Inferior parietal cortex (tissue), 1 donor: ENCODE measurements at regions not wholly inside any gene's neighbourhood (a gene's known extent, or its start where the extent isn't known, plus 50 kb on each side); places are given as distances from the start of the nearest gene placed in this dataset.

Experiments used
- DNase-seq: peaks from one replicate; pipeline ENCODE4 v3.0.0-alpha.2; 2016; ENCODE audit errors: extremely low spot score

- DNase-seq = no peak
These were observed 643.8 kb downstream of the SORCS1 start for GRCh38 chr10:106520698-106521097.

GRCh38 chr10:106519376-106520030, 645.0 kb downstream of the SORCS1 start:
- no peak for DNase-seq

GRCh38 chr10:106515206-106515790, 649.2 kb downstream of the SORCS1 start:
- no peak for DNase-seq

GRCh38 chr10:106513352-106513771, 651.1 kb downstream of the SORCS1 start:
- peak; percentile 57 for DNase-seq

- no peak for DNase-seq
These were observed 652.6 kb downstream of the SORCS1 start for GRCh38 chr10:106511917-106512316.

GRCh38 chr10:106508950-106509349, 655.6 kb downstream of the SORCS1 start:
- DNase-seq = no peak

GRCh38 chr10:106506526-106507283, 657.8 kb downstream of the SORCS1 start:
- DNase-seq = no peak

GRCh38 chr10:106504536-106504935, 660.0 kb downstream of the SORCS1 start:
- no peak for DNase-seq

GRCh38 chr10:106502641-106503040, 661.9 kb downstream of the SORCS1 start:
- no peak for DNase-seq

- DNase-seq = no peak
These were observed 663.5 kb downstream of the SORCS1 start for GRCh38 chr10:106500925-106501525.

- DNase-seq = no peak
These were observed 664.2 kb downstream of the SORCS1 start for GRCh38 chr10:106500041-106500924.

- DNase-seq = no peak
These were observed 665.1 kb downstream of the SORCS1 start for GRCh38 chr10:106499448-106499847.

- no peak for DNase-seq
These were observed 665.8 kb downstream of the SORCS1 start for GRCh38 chr10:106498675-106499074.

- no peak for DNase-seq
These were observed 668.6 kb downstream of the SORCS1 start for GRCh38 chr10:106495931-106496330.

- DNase-seq = no peak
These were observed 670.8 kb downstream of the SORCS1 start for GRCh38 chr10:106493751-106494150.

- DNase-seq = no peak
These were observed 671.3 kb downstream of the SORCS1 start for GRCh38 chr10:106493226-106493625.

GRCh38 chr10:106487726-106488125, 676.8 kb downstream of the SORCS1 start:
- DNase-seq = no peak

GRCh38 chr10:106481598-106482275, 682.8 kb downstream of the SORCS1 start:
- DNase-seq = no peak

GRCh38 chr10:106479636-106480035, 684.9 kb downstream of the SORCS1 start:
- DNase-seq = no peak

GRCh38 chr10:106474876-106475275, 689.6 kb downstream of the SORCS1 start:
- no peak for DNase-seq

GRCh38 chr10:106473129-106473685, 691.3 kb downstream of the SORCS1 start:
- no peak for DNase-seq
